HCT116 (cell line): ENCODE measurements at regions not wholly inside any gene's neighbourhood (a gene's known extent, or its start where the extent isn't known, plus 50 kb on each side); places are given as distances from the start of the nearest gene placed in this dataset.
A peak's percentile ranks its signal among the peaks of the same experiment; 100 is the strongest.

Experiments used
- ATAC-seq: fragments of 200-7000 bp; cut with Tn5 transposase; 2 replicates; pipeline ENCODE4 v1.9.1; 2020; ENCODE audit warnings: mild to moderate bottlenecking, moderate library complexity
- BruUV-seq: library from RNA; stranded (reverse); fragments of 400-500 nt; replicated peaks from 2 replicates; lab custom pipeline; 2021; lab: Mats Ljungman, UMichigan
- CTCF ChIA-PET: fragments of 300-600 bp; sonication (Branson Sonifier 250); formaldehyde crosslinking; loops from one replicate; lab custom pipeline; 2021; ENCODE audit warnings: antibody characterized with exemption; lab: Charles Lee
- POLR2A ChIA-PET: fragments of 300-600, 350-600 bp; sonication (Branson Sonifier 250); formaldehyde crosslinking; loops from one replicate; lab custom pipeline; 2021; ENCODE audit warnings: antibody characterized with exemption; lab: Charles Lee
- RAD21 ChIA-PET, 2 experiments: fragments of 300-600 bp; sonication (Branson Sonifier 250); formaldehyde crosslinking; loops; one replicate each; lab custom pipeline; 2023; ENCODE audit warnings: low total read pairs in 2 of 2; ENCODE audit not compliant: uncharacterized antibody in 2 of 2, unreplicated experiment in 2 of 2, low non-redundant PET in 1 of 2; lab: Charles Lee
- DNase-seq: peaks from one replicate; pipeline ENCODE4 v3.0.0-alpha.2; 2010; ENCODE audit warnings: low read depth, low spot score
- H2AFZ ChIP-seq: fragments of 200-600 bp; shearing (Covaris generic), sonication (generic); 2 replicates; pipeline ENCODE4 v1.6.1; 2017; ENCODE audit warnings: low read depth, mixed run types, mixed read lengths, antibody characterized with exemption, low read length; ENCODE audit not compliant: poor library complexity, severe bottlenecking
- H3K27ac ChIP-seq: 2 replicates; pipeline ENCODE4 v1.5.1; 2012; ENCODE audit warnings: low read depth, low read length
- H3K27me3 ChIP-seq: fragments of 200-600 bp; sonication (generic); 2 replicates; pipeline ENCODE4 v1.6.1; 2016; ENCODE audit warnings: mixed run types, low read length, mixed read lengths; ENCODE audit not compliant: insufficient read depth
- H3K36me3 ChIP-seq, 2 experiments: fragments of 200-500 bp in 1 of 2; fragments of 200-600 bp in 1 of 2; sonication (Bioruptor generic) in 1 of 2; sonication (generic) in 1 of 2; 2 replicates each; pipeline versions ENCODE4 v1.5.1 to v1.6.1; 2014 to 2016; ENCODE audit warnings: low read length in 2 of 2, inconsistent platforms in 1 of 2, mixed read lengths in 1 of 2, mixed run types in 1 of 2; ENCODE audit not compliant: insufficient read depth in 2 of 2, control insufficient read depth in 1 of 2
- H3K4me1 ChIP-seq, 2 experiments: fragments of 200-600 bp in 1 of 2; sonication (generic) in 1 of 2; 2 replicates each; pipeline versions ENCODE4 v1.5.1 to v1.6.1; 2012 to 2017; ENCODE audit warnings: low read length in 2 of 2, inconsistent platforms in 1 of 2, mild to moderate bottlenecking in 1 of 2, mixed read lengths in 1 of 2, mixed run types in 1 of 2, moderate library complexity in 1 of 2; ENCODE audit not compliant: insufficient read depth in 2 of 2, control insufficient read depth in 1 of 2
- H3K4me2 ChIP-seq: fragments of 200-600 bp; sonication (generic); 2 replicates; pipeline ENCODE4 v1.6.1; 2017; ENCODE audit warnings: mixed run types, low read length, mixed read lengths
- H3K4me3 ChIP-seq, 2 experiments: fragments of 200-600 bp in 1 of 2; sonication (generic) in 1 of 2; replicated peaks in 1 of 2; 2 replicates each; pipeline ENCODE4 v1.5.1; 2011 to 2016; ENCODE audit warnings: low read length in 2 of 2, control low read depth in 1 of 2, low read depth in 1 of 2, mild to moderate bottlenecking in 1 of 2, mixed read lengths in 1 of 2, mixed run types in 1 of 2
- H3K79me2 ChIP-seq: fragments of 200-600 bp; sonication (generic); 2 replicates; pipeline ENCODE4 v1.6.1; 2017; ENCODE audit warnings: mild to moderate bottlenecking, mixed run types, low read length, moderate library complexity, mixed read lengths; ENCODE audit not compliant: insufficient read depth
- H3K9ac ChIP-seq: fragments of 200-600 bp; sonication (generic); 2 replicates; pipeline ENCODE4 v1.6.1; 2016; ENCODE audit warnings: low read length, mixed read lengths
- H3K9me2 ChIP-seq: fragments of 200-600 bp; sonication (generic), shearing (Covaris generic); 2 replicates; pipeline ENCODE4 v1.6.1; 2017; ENCODE audit warnings: mixed run types, mild to moderate bottlenecking, moderate library complexity; ENCODE audit not compliant: insufficient read depth
- H3K9me3 ChIP-seq, 2 experiments: fragments of 200-500 bp in 1 of 2; fragments of 200-600 bp in 1 of 2; sonication (Bioruptor generic) in 1 of 2; sonication (generic) in 1 of 2; 2 replicates each; pipeline ENCODE4 v1.6.1; 2014 to 2017; ENCODE audit warnings: low read length in 2 of 2, mixed read lengths in 2 of 2, inconsistent platforms in 1 of 2, low read depth in 1 of 2, mild to moderate bottlenecking in 1 of 2, mixed run types in 1 of 2, moderate library complexity in 1 of 2; ENCODE audit not compliant: control insufficient read depth in 1 of 2, insufficient read depth in 1 of 2
- H4K20me1 ChIP-seq: fragments of 200-600 bp; sonication (generic), shearing (Covaris generic); 2 replicates; pipeline ENCODE4 v1.6.1; 2017; ENCODE audit warnings: mixed run types, mild to moderate bottlenecking, moderate library complexity; ENCODE audit not compliant: insufficient read depth
- EGR1 ChIP-seq: IDR thresholded peaks from 2 replicates; pipeline ENCODE4 v1.6.1; 2012; ENCODE audit warnings: low read depth
- EZH2phosphoT487 ChIP-seq: fragments of 200-600 bp; IDR thresholded peaks from 2 replicates; pipeline ENCODE4 v1.6.1; 2018; ENCODE audit warnings: antibody characterized with exemption, borderline replicate concordance
- JUND ChIP-seq: IDR thresholded peaks from 2 replicates; pipeline ENCODE4 v1.6.1; 2012
- MAX ChIP-seq: IDR thresholded peaks from 2 replicates; pipeline ENCODE4 v1.6.1; 2012
- RAD21 ChIP-seq: IDR thresholded peaks from 2 replicates; pipeline ENCODE4 v1.6.1; 2012; ENCODE audit warnings: low read depth, mild to moderate bottlenecking
- TCF7L2 ChIP-seq: IDR thresholded peaks from 2 replicates; pipeline ENCODE4 v1.7.0; 2011; ENCODE audit warnings: borderline replicate concordance, inconsistent platforms; ENCODE audit not compliant: insufficient read depth, insufficient read length; ENCODE audit errors: extremely low read depth
- intact Hi-C: fragments of 100-400 bp; cut with micrococcal nuclease; formaldehyde crosslinking; loops from 2 replicates; pipeline ENCODE4 v1.10.0; 2022
- TF ChIP-seq, protein P1 (sequence below), 3 experiments: fragments of 200-600 bp in 1 of 3; sonication (generic) in 1 of 3; IDR thresholded peaks in 2 of 3; conservative IDR thresholded peaks in 1 of 3; 2 replicates each; pipeline ENCODE4 v1.5.1; 2012 to 2017; ENCODE audit warnings: low read depth in 2 of 3, low read length in 2 of 3, antibody characterized with exemption in 1 of 3, borderline replicate concordance in 1 of 3, control low read depth in 1 of 3, mild to moderate bottlenecking in 1 of 3, mixed read lengths in 1 of 3, mixed run types in 1 of 3, moderate library complexity in 1 of 3; ENCODE audit not compliant: insufficient read depth in 1 of 3

DNA sequence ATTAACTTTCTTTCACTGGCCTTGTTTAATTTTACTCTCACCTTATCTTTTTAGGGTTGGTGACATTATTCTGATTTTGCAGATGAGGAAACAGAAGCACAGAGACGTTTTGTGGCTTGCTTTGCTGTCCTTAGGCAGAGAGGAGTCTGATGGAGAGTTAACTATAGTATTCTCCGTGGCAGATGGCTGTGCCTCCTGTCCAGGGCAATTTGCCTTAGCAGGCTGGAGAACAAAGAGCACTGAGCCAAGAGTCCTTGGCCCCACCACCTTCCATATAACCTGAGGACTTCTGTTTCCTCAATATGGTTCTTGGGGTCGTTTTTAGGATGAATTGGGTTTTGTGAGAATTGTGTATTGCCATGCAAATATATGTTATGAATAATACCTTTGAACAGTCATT lies 71.4 kb upstream of the BACH2 start:
- no peaks in the 10 kb centered on the region for H3K79me2 ChIP-seq
- no peaks in the 10 kb centered on the region for H3K27me3 ChIP-seq
- no peaks in the 10 kb centered on the region for H4K20me1 ChIP-seq
- H2AFZ ChIP-seq, result peak overlapping the region; percentile 75
- H3K9me3 ChIP-seq, result no peaks in the 10 kb centered on the region
- H3K36me3 ChIP-seq, result no peaks in the 10 kb centered on the region; a peak in 1 of 4 replicates
- DNase-seq, result no peak
- BruUV-seq, result no TSS peak
- no peak overlapping the region for H3K9ac ChIP-seq
- H3K4me1 ChIP-seq, result peaks cover 14 to 27% of the 10 kb centered on the region in 2 experiments
- H3K4me2 ChIP-seq, result peak overlapping the region; percentile 75; the same call in 1 of the 2 replicates
- TF ChIP-seq EZH2phosphoT487 (no peak), MAX (no peak), JUND (no peak), TCF7L2 (no peak), RAD21 (no peak), EGR1 (no peak)
- TF ChIP-seq, protein P1, sequence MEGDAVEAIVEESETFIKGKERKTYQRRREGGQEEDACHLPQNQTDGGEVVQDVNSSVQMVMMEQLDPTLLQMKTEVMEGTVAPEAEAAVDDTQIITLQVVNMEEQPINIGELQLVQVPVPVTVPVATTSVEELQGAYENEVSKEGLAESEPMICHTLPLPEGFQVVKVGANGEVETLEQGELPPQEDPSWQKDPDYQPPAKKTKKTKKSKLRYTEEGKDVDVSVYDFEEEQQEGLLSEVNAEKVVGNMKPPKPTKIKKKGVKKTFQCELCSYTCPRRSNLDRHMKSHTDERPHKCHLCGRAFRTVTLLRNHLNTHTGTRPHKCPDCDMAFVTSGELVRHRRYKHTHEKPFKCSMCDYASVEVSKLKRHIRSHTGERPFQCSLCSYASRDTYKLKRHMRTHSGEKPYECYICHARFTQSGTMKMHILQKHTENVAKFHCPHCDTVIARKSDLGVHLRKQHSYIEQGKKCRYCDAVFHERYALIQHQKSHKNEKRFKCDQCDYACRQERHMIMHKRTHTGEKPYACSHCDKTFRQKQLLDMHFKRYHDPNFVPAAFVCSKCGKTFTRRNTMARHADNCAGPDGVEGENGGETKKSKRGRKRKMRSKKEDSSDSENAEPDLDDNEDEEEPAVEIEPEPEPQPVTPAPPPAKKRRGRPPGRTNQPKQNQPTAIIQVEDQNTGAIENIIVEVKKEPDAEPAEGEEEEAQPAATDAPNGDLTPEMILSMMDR (IDR thresholded peaks at IDR 0.05 in 2 of 3, conservative IDR thresholded peaks at IDR 0.05 in 1 of 3; ENCODE audit: borderline replicate concordance in 1 of 3, insufficient read depth in 1 of 3, low read depth in 2 of 3, low read length in 2 of 3), result no peak
- TF ChIP-seq, all 23 proteins: peak for 0
- no peak overlapping the region for H3K27ac ChIP-seq
- RAD21 ChIA-PET, result no interaction called here
- ATAC-seq, result no peak
- H3K9me2 ChIP-seq, result no peaks in the 10 kb centered on the region
- POLR2A ChIA-PET, result no interaction called here
- intact Hi-C loops, result loop anchor here (2.0 kb wide), 2 partner anchors 83 to 149 kb away; no protein-coding TSS in a partner anchor
- CTCF ChIA-PET, result interaction anchor here (1.2 kb wide), 1 partner anchor 25 kb away, joined by 3 read pairs; no protein-coding TSS in a partner anchor
- H3K4me3 ChIP-seq, result no peak overlapping the region
